B cell (primary cell): ENCODE measurements at regions not wholly inside any gene's neighbourhood (a gene's known extent, or its start where the extent isn't known, plus 50 kb on each side); places are given as distances from the start of the nearest gene placed in this dataset.

Experiments used
- CTCF ChIP-seq: fragments of 200-600 bp; IDR thresholded peaks from one replicate; pipeline ENCODE4 v1.8.0; 2022; ENCODE audit warnings: antibody characterized with exemption, mild to moderate bottlenecking
- EZH2 ChIP-seq: IDR thresholded peaks from 2 replicates; pipeline ENCODE4 v1.6.1; 2012; ENCODE audit warnings: borderline replicate concordance, low read depth, mild to moderate bottlenecking, moderate library complexity, low read length; ENCODE audit not compliant: insufficient read depth, poor library complexity, severe bottlenecking

DNA sequence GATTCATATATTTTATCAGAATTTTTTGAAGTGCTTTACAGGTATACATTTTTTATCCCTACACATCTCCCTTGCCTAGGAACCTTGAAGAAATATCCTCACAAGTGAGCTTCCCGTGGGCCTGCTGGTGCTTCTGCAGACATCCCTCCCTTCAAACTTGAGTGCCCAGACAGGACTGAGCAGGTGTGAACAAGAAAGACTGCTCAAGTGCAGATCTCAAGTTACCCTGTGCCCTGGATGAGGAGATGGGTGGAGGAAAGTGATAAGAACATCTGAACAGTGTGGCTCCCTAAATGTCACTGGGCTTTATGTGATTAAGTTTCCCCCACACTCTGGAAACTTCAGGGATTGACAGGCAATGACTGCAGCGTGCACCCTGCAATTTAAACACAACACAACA lies 209.8 kb downstream of the TLE1 start:
- no peak for TF ChIP-seq CTCF
- TF ChIP-seq EZH2, result no peak
